GM12864 (cell line): ENCODE measurements at regions not wholly inside any gene's neighbourhood (a gene's known extent, or its start where the extent isn't known, plus 50 kb on each side); places are given as distances from the start of the nearest gene placed in this dataset.

ENCODE experiments used
- DNase-seq: peaks from one replicate; pipeline ENCODE4 v3.0.0-alpha.2; 2011; ENCODE audit warnings: low read depth
- H3K4me3 ChIP-seq: 2 replicates; pipeline ENCODE4 v1.5.1; 2011; ENCODE audit warnings: mild to moderate bottlenecking, low read depth, low read length, control low read depth
- CTCF ChIP-seq: IDR thresholded peaks from 2 replicates; pipeline ENCODE4 v1.5.1; 2011; ENCODE audit warnings: low read depth, mild to moderate bottlenecking, moderate library complexity, low read length, control low read depth, inconsistent platforms; ENCODE audit errors: missing control alignments

- no peak for TF ChIP-seq CTCF
- no peak overlapping the region for H3K4me3 ChIP-seq
- no peak for DNase-seq
Measured at GRCh38 chr5:120358949-120359348, 105.2 kb upstream of the PRR16 start.

- TF ChIP-seq CTCF, result no peak
- H3K4me3 ChIP-seq, result no peak overlapping the region
- no peak for DNase-seq
Measured at GRCh38 chr5:120361941-120362340, 102.2 kb upstream of the PRR16 start.

GRCh38 chr5:120362426-120362825 lies 101.7 kb upstream of the PRR16 start:
- H3K4me3 ChIP-seq, result no peak overlapping the region
- no peak for TF ChIP-seq CTCF
- no peak for DNase-seq

- TF ChIP-seq CTCF, result no peak
- no peak for DNase-seq
- H3K4me3 ChIP-seq, result no peak overlapping the region
Measured at GRCh38 chr5:120365656-120366446, 98.2 kb upstream of the PRR16 start.

GRCh38 chr5:120367896-120368634 lies 96.0 kb upstream of the PRR16 start:
- H3K4me3 ChIP-seq, result no peak overlapping the region
- TF ChIP-seq CTCF, result no peak
- DNase-seq, result no peak

GRCh38 chr5:120368923-120369715 lies 95.0 kb upstream of the PRR16 start:
- no peak overlapping the region for H3K4me3 ChIP-seq
- no peak for TF ChIP-seq CTCF
- no peak for DNase-seq
